ENCODE measurements at regions not wholly inside any gene's neighbourhood (a gene's known extent, or its start where the extent isn't known, plus 50 kb on each side); places are given as distances from the start of the nearest gene placed in this dataset.

GRCh38 chr1:38275960-38276359, 229.4 kb upstream of the POU3F1 start:
- DNase-seq = no peak

GRCh38 chr1:38274974-38275373, 228.4 kb upstream of the POU3F1 start:
- DNase-seq = no peak

- DNase-seq = no peak
Measured at GRCh38 chr1:38273196-38273804, 226.7 kb upstream of the POU3F1 start.

- DNase-seq = no peak
Measured at GRCh38 chr1:38272515-38272914, 225.9 kb upstream of the POU3F1 start.

- DNase-seq = no peak
Measured at GRCh38 chr1:38270849-38271633, 224.4 kb upstream of the POU3F1 start.

- DNase-seq = no peak
Measured at GRCh38 chr1:38269923-38270848, 223.6 kb upstream of the POU3F1 start.

- DNase-seq = no peak
Measured at GRCh38 chr1:38268226-38268625, 221.6 kb upstream of the POU3F1 start.

GRCh38 chr1:38267037-38268036, 220.7 kb upstream of the POU3F1 start:
- DNase-seq = no peak

- DNase-seq = no peak
Measured at GRCh38 chr1:38266197-38266520, 219.6 kb upstream of the POU3F1 start.

GRCh38 chr1:38265293-38266196, 219.0 kb upstream of the POU3F1 start:
- DNase-seq = no peak

- no peak for DNase-seq
Measured at GRCh38 chr1:38263438-38263837, 216.8 kb upstream of the POU3F1 start.

- DNase-seq = no peak
Measured at GRCh38 chr1:38261574-38261973, 215.0 kb upstream of the POU3F1 start.

- DNase-seq = no peak
Measured at GRCh38 chr1:38258085-38258627, 211.6 kb upstream of the POU3F1 start.

GRCh38 chr1:38257374-38257773, 210.8 kb upstream of the POU3F1 start:
- DNase-seq = no peak

- DNase-seq = no peak
Measured at GRCh38 chr1:38256072-38256471, 209.5 kb upstream of the POU3F1 start.

- DNase-seq = no peak
Measured at GRCh38 chr1:38253314-38253713, 206.7 kb upstream of the POU3F1 start.

- no peak for DNase-seq
Measured at GRCh38 chr1:38250356-38250755, 203.8 kb upstream of the POU3F1 start.

- DNase-seq = no peak
Measured at GRCh38 chr1:38249001-38249400, 202.4 kb upstream of the POU3F1 start.

- DNase-seq = no peak
Measured at GRCh38 chr1:38246955-38247952, 200.7 kb upstream of the POU3F1 start.

Measured in stimulated activated naive CD4-positive, alpha-beta T cell treated with Interleukin-2 at 50 U/mL for 16 hours (primary cell).